Limb (tissue), 2 donors: ENCODE measurements at regions not wholly inside any gene's neighbourhood (a gene's known extent, or its start where the extent isn't known, plus 50 kb on each side); places are given as distances from the start of the nearest gene placed in this dataset.
"Not testable (repeated sequence)": the region's sequence is repeated elsewhere in the genome, so short reads cannot be mapped to it uniquely, and the experiment has no call there.

Source experiments
- DNase-seq, 2 donors: peaks; one replicate each; pipeline ENCODE4 v3.0.0-alpha.2; 2016; ENCODE audit errors: extremely low spot score in 2 of 2

DNA sequence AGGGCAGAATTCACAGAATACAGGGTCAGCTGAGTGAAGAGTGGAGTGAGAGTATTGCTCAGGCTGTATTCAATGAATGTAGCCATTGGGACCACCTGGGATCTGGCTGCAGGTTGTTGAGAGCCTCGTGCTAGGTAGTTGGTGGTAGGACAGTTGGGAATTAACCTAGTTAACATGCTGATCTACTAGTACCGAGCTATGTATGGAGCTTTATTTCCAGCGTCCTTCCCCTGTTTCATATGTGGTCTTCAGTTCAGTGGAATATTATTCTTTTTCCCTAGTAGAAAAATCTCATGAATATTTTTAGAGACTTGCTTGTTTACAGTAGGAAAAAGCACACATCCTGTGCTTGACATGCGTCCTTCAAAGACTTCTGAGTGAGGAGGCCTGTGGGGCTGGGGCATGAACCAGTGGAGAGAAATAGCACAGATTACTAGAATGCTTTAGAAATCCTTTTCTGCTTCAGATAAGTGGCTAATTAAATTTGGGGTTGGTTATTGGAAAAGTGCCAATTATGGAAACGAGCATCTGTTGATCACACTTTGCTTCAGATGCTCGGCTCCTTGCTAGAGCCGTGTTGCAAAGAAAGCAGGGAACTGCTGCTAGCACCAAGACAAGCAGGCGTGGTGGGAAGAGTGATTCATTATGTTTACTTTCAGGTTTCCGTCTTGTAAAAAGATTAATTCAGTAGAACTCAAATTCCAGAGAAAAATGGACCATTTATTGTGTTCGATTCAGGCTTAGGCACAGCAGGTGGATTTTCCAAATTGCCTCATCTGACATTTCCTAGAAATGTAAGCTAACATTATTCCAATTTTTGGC lies 53.6 kb downstream of the ARF6 start:
- no peak for DNase-seq

DNA sequence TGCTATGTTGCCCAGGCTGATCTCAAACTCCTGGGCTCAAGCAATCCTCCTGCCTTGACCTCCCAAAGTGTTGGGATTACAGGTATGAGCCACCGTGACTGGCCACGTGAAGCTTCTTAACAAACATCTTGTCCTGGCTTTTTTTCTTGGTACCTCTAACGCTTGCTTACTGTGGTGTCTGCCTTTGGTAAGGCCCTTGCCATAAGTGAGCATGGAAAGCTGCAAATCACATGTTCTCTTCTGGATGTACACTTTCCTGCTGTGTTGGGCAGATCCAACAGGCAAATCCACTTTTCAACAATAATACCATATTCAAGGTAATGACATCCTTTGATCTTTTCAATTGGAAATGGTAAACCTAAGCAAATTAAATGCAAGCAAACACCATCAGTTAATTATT lies 54.6 kb downstream of the ARF6 start:
- DNase-seq: no peak

DNA sequence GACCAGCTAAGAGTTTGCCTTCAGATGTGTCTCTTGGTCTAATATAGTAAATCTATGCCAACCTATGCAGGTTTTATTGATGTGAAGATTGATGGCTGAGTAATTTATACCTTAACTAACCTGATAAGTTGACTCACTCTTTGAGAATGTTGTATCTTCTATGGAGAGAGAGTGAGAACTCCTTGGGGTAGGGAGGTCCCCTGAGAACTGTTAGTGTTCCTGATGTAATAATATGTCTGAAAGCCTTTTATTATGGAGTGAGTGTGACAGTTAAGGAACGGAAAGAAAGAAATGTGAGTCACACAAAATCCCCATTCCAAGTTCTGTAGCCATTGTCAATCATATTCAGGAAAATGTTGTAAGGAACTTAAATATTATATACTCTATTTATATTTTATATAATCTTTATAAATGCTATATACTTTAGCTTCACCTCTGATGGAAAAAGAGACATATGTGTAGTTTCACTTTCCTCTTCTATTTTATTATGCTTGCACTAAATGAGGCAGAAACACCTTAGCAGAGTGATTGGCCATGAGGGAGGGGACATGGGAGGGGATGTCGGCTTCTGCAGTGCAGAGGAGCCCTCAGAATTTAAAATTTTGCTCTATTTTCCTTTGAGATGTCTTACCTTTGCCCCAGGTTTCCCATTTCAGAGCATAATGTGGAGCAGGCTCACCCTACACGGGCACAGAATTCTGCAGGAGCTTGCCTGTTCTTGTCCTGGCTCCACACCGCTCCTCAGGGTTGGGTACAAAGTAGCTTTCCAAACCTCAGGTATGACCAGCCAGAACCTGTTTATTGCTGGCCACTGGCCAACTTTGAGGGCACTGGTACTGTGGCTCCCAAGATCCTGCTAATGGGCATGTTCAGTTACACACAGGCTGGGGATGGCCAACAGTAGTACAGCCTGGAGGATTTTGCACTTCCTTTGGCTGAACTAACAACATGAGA lies 57.7 kb downstream of the ARF6 start:
- peak in 1 of 2 donors; percentile 35 for DNase-seq

DNA sequence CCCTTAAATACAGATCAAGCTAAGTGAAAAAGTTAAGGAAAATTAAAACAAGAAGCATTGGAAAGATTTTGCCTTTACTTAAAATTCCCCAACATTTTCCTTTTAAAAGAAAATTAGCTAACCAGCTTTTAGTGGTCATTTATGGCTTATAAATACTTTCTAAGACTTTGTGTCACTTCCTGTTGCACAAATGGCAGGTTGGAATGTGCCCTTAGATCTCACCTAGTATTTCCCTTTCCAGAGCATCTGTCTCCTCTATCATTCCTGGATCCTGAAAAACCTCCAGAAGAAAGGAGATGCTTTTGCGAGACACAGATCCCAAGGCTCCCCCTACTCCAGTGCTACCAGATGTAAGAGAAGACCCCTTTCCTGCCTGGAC lies 58.3 kb downstream of the ARF6 start:
- no peak for DNase-seq

DNA sequence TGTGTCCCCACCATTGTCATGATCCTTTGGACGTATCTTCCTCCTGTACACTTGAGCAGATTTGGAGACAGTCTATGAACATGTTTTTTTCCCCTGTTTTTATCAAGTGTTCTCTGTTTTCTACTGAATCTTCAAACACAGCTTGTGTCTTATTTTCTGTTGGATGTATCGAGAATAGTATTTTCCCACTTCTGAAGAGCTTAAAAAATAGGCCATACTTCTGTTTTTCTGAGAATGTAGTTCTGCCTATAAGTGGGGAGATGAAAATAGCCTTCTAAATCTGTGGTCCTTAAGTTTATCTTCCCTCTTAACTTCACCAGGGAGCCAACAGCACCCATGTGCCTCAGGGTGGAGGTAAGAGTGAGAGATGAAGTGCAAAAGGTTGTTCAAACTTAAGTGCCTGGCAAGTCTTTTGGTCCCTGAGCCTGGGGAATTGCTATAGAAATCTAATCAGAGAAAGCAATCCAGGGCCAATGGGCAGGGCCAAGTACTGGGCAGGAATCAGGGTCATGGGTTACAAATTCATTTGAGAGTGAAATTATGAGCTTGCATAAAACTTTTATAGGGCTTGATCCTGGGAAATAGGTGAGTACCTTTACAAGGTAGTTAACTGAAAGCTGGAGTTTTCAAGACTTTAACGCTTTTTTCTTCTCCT lies 58.9 kb downstream of the ARF6 start:
- DNase-seq: no peak

DNA sequence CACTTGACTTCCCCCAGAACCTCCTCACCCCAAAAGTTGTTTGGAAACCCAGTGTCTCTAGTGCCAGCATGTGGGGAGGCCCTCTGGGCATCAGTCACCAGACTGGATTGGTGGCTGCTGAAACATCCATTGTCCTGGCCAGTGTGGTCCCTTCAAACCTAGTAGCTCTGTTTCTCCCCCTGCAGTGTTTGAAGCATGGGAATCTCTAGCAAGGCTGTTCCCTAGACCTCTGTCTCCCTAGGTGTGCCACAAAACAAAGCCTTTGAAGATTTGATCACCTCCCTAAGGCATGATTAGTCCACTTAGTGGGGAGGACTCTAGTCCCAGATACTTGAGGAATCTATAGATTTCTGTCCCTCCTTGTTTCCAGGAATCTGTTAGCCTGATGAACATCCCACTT lies 60.3 kb downstream of the ARF6 start:
- DNase-seq: no peak

DNA sequence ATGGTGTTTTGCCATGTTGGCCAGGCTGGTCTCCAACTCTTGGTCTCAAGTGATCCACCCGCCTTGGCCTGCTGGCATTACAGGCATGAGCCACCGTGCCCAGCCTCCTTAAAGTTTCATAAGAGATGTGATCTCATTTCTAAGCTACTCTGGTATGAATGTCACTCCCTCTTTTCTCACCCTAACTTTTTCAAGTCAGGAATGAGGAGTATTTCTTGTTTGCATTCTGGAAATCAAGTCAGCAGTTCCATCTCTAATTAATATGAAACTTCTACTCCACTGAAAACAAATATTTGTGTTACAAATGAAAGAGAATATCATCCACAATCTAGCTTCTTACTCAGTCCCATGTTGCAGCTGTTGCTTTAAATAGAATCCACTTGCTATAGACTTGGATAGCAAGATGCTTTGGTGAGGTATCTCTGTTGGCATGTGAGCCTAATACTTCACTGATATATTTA lies 61.3 kb downstream of the ARF6 start:
- no peak for DNase-seq

DNA sequence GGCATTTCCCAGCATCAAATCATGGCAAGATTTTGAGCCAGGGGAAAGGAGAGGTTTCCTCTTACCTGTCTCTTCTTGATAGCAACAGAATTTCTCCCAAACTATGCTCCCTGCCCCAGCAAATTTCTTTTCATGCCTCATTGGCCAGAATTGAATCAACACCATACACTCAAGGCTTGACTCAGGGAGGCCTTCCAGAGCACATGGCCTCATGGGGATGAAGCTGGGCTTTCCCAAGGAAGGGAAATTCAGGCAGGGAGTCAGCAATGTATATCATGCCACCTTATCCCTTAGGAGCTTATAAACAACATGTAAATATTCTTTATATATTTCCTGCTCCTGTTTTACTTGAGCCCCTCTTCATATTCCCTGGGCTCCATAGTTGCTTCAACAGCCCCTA lies 62.1 kb downstream of the ARF6 start:
- DNase-seq: no peak

DNA sequence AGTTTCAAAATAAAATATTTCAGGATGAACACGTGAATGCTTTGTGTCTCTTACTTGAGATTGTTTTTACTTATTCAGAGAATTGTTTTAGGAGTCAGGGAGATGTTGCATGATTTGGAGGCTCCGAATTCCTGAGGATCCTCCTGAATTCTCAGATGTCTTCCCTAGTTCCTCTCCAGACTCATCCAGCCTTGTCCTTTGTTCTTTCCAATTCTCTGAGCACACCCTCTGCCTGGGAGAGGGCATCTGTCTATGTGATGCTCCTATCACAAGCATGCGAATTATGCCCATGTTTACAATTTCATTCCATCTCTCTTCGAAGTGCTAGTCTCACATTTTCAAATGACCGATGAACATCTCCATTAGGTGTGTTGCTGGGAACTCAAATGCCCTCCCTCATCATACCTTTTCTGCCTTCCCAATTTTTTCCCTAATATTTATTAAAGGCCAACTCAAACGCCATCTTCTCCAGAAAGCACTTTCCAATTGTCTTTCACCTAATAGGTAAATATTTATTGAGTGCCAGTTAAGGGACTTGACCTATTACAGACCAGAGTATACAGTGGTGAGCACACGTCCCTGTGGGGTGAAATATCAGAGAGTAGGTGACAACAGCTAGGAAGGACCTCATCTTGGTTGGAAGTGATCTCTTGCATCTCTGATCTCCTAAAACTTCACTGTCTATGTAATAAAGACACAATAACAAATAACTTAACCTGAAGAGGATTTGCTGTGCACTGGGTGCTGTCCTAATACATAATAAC lies 64.4 kb downstream of the ARF6 start:
- DNase-seq: no peak

DNA sequence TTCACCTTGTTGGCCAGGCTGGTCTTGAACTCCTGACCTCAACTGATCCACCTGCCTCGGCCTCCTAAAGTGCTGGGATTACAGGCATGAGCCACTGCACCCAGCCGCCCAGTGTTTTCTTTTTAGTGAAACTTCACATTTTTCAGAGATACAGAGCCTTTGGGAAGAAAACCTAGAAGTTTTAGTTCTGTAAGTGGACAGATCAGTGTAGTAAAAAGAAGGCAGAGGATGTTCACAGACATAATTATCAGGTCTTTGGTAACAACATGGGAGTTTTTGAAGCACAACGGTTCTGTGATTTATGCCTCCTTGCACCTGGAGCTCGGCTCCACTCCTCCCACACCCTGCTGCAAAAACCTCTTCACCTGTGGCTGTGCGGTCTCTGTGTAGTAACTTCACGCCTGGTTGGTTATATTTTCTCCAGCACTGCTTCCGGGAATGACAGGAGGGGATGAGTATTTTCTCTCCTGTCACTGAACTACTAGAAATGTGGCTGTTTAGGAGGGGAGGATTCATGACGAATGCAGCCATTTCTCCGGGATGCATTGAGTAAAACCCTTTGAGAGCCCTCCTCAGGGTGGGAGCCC lies 67.0 kb downstream of the ARF6 start:
- DNase-seq: no peak

DNA sequence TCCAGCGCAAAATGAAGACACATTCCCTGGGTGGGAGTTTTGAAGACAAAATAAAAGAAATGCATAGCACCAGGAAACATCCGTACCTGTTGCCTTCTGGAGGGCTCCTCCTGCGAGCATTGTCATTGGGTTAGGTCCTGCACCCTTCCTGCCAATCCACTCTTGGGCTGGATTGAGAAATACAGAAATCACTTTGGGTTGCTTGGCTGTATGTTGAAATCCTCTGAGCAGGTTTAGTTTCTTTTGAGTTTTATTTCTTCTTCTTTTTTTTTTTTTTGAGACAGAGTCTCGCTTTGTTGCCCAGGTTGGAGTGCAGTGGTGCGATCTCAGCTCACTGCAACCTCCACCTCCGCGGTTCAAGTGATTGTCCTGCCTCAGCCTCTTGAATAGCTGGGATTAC lies 67.6 kb downstream of the ARF6 start:
- DNase-seq: no peak

DNA sequence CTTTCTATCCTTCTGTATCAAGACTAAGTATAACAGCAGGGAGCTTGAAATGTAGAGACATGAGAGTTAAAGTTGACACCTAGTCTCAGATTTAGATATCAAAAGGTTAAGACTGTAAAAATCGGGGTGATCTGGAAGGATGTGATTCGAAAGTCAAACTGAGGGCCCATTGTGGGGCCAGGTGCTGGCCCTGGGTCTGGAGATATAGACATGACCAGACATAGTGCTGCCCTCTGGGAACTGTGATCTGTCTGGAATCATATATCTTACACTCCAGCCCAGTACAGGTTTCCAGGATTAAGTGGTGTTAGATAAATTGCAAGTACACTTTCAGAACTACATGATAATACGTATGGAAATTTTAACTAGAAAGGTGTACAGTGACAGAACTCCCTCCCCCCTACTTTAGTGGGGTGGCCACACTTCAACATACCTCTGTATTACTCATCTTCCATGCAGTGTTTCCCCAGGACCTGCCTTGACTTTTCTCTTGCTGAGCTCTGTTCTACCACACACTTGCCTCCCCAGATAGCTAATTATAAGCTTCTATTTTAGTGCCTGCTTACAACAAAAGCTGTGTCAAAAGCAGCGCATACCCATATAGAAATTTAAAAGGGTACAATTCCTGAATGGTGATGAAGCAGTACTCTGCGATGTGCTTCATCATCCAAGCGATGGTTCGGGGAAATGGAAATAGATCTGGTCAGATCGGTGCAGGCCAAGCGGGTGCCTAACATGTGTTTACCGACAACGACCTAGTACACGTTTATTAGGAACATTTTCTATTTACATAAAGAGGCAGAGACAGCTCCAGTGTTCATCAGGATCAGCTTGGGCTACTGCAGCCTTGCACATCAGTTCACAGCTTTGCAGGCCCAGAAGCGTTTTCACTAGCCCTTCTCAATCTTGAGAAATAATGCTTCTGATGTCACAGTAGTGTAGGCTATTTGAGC lies 68.7 kb downstream of the ARF6 start:
- no peak for DNase-seq

DNA sequence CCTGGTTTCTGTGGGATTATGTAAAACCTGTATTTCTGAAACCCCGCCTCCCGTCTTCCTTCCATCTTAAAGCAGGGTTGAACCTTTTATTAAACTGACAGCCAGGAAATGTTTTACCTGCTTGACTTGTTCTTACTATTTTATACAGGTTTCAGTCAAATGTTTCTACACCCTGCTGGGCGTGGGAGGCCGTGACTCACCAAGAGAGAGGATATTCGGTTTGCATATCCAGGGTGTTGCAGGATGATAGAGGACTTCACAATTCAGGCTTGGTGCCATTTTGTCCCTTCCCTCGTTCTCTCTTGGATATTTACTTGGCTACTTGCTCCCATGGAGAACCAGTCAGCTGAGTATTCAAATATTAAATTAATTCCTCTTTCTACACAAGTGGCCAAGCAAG lies 69.7 kb downstream of the ARF6 start:
- no peak for DNase-seq

DNA sequence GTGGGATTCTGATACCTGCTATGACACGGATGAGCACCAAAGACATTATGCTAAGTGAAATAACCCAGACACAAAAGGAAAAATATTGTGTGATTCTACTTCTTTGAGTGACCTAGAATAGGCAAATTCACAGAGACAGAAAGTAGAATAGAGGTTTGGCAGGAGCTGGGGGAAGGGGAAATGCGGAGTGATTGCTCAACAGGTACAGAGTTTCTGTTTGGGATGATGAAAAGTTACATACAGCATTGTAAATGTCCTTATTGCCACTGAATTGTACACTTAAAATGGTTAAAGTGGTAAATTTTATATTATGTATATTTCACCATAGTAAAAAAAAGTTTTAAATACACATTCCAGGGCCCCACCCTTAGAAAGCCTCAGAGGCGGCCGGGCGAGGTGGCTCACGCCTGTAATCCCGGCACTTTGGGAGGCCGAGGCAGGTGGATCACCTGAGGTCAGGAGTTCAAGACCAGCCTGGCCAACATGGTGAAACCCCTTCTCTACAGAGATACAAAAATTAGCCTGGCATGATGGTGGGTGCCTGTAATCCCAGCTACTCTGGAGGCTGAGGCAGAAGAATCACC lies 72.3 kb downstream of the ARF6 start:
- DNase-seq: not testable (repeated sequence)

DNA sequence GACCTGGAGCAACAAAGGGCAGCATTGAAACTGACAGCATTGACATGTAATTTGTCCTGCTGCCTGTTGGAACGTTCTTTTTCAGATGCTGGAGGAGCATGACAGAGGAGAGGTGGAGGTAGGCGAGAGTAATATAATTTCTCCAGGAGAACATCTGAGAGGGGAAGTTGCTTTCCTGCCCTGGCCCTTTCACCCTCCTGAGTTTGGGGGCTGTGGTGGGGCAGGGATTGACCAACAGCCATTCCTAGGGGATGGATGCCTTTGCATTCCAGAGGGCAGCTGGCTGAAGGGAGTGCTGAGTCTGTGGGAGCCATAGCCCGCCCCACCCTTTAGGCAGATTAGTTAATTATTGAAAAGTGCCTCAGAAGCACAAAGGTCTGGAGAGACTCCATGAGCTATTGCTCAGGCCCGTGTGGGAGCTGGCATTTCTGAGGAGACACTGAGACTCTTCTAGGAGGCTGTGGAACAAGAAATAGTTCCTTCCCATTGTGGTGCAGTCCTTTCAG lies 73.5 kb downstream of the ARF6 start:
- no peak for DNase-seq

DNA sequence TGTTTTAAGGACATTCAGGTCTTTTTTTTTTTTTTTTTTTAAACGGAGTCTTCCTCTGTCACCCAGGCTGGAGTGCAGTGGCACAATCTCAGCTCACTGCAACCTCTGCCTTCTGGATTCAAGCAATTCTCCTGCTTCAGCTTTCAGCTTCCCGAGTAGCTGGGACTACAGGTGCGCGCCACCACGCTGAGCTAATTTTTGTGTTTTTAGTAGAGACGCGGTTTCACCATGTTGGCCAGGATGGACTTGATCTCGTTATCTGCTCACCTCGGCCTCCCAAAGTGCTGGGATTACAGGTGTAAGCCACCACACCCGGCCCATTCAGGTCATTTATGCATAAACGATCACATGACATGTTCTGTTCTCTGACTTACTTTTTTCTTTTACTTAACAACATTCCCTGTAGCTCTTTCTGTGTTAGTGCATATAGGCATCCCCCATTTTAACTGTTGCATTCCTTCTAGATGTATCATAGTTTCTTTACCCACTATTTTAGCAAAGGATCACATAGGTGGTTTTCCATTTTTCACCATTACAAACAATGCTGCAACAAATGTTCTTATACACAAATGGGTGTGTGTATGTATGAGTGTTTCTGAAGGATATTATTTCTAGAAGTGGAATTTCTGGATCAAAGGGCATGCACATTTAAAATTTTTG lies 74.2 kb downstream of the ARF6 start:
- DNase-seq: no peak

DNA sequence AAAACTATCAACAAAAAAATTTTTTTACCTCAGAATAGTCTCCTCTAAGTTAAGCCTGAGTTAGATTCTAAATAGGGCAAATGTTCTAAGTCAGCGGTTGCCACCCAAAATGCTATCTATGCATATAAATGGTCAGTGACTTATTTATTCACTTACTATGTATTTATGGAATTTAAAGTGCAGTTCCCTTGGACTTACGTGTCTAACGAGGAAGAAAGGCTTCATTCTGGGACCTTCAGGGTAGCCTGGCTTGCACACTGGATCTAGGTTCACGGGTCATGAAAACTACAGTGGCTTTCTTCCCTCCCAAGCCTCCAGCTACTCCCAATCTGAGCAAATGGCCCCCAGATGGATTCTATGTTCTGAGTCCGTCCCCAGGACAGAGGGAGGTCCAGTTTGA lies 77.1 kb downstream of the ARF6 start:
- DNase-seq: no peak

DNA sequence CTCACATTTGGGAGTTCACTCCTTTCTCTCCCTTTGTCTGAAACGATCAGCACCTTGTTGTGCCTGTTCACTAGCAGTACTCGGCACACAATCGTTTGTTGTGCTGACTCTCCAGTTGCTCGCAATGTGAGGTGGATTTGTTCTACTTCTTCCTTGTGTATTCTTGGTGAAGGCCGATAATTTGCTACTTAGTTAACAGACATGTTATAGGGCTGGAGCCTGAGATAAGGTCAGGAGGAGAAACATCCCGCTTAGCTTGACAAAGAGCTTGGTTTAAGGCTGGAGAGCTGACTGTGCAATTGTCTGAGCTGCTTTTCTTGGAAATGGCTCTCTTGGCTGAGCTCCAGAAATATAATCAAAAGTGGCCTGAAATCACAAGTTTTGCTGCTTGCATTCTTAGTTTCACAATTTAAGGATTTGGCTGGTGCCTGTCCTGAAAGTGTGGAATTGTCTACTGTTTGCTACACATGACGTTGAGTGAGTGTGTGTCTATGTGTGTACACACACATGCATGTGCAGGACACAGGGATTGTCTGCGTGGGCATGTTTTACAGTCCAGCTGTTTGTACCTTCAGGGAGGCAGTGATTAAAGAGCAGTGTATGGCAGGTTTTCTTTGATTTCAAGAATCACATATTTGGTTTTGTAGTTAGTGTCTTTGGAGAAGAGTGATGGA lies 77.7 kb downstream of the ARF6 start:
- peak in 1 of 2 donors; percentile 51 for DNase-seq
